CD14-positive monocyte (primary cell): ENCODE measurements at regions not wholly inside any gene's neighbourhood (a gene's known extent, or its start where the extent isn't known, plus 50 kb on each side); places are given as distances from the start of the nearest gene placed in this dataset.

Source experiments
- DNase-seq, 3 donors: peaks; one replicate each; pipeline ENCODE4 v3.0.0-alpha.2; 2011 to 2022
- H2AFZ ChIP-seq: 2 replicates; pipeline ENCODE4 v1.6.0; 2012; ENCODE audit warnings: mild to moderate bottlenecking, low read depth, low read length, inconsistent platforms; ENCODE audit not compliant: insufficient read depth, poor library complexity, severe bottlenecking
- H3K27ac ChIP-seq, 2 donors: 1 replicate in 1 of 2; 2 replicates in 1 of 2; pipeline ENCODE4 v1.5.1; 2012 to 2013; ENCODE audit warnings: low read length in 2 of 2, control low read depth in 1 of 2, inconsistent platforms in 1 of 2, low read depth in 1 of 2, mild to moderate bottlenecking in 1 of 2
- H3K27me3 ChIP-seq, 2 donors: one replicate each; pipeline versions ENCODE4 v1.6.0 to v1.6.1; 2011 to 2013; ENCODE audit warnings: low read length in 2 of 2; ENCODE audit not compliant: control insufficient read depth in 2 of 2, insufficient read depth in 2 of 2
- H3K36me3 ChIP-seq, 2 donors: replicated peaks in 1 of 2; 1 replicate in 1 of 2; 2 replicates in 1 of 2; pipeline versions ENCODE4 v1.5.1 to v1.6.1; 2012 to 2013; ENCODE audit warnings: low read length in 2 of 2, control low read depth in 1 of 2, inconsistent platforms in 1 of 2, mild to moderate bottlenecking in 1 of 2; ENCODE audit not compliant: insufficient read depth in 2 of 2, control insufficient read depth in 1 of 2
- H3K4me1 ChIP-seq, 2 donors: 1 replicate in 1 of 2; 2 replicates in 1 of 2; pipeline versions ENCODE4 v1.5.1 to v1.6.1; 2012 to 2013; ENCODE audit warnings: low read length in 2 of 2, control low read depth in 1 of 2, inconsistent platforms in 1 of 2, mild to moderate bottlenecking in 1 of 2, moderate library complexity in 1 of 2; ENCODE audit not compliant: insufficient read depth in 2 of 2, control insufficient read depth in 1 of 2
- H3K4me2 ChIP-seq: replicated peaks from 2 replicates; pipeline ENCODE3; 2012; ENCODE audit warnings: low read length, moderate library complexity, mild to moderate bottlenecking; ENCODE audit not compliant: poor library complexity, severe bottlenecking; ENCODE audit errors: extremely low read depth
- H3K4me3 ChIP-seq, 3 experiments: fragments of 200-600 bp in 1 of 3; sonication (generic) in 1 of 3; replicated peaks in 1 of 3; 1 replicate in 2 of 3; 2 replicates in 1 of 3; pipeline ENCODE4 v1.5.1; 2011 to 2013; ENCODE audit warnings: low read length in 3 of 3, mild to moderate bottlenecking in 3 of 3, control low read depth in 2 of 3, low read depth in 2 of 3, inconsistent platforms in 1 of 3, moderate library complexity in 1 of 3
- H3K79me2 ChIP-seq: 2 replicates; pipeline ENCODE4 v1.6.0; 2012; ENCODE audit warnings: mild to moderate bottlenecking, control low read depth, inconsistent platforms, low read length, moderate library complexity; ENCODE audit not compliant: insufficient read depth
- H3K9ac ChIP-seq: 2 replicates; pipeline ENCODE4 v1.6.0; 2017; ENCODE audit warnings: low read length, mild to moderate bottlenecking; ENCODE audit not compliant: insufficient read depth, poor library complexity, severe bottlenecking
- H3K9me3 ChIP-seq, 2 donors: replicated peaks in 1 of 2; 1 replicate in 1 of 2; 2 replicates in 1 of 2; pipeline versions ENCODE4 v1.5.1 to v1.6.1; 2012 to 2013; ENCODE audit warnings: low read length in 2 of 2, control low read depth in 1 of 2; ENCODE audit not compliant: control insufficient read depth in 1 of 2, insufficient read depth in 1 of 2
- H4K20me1 ChIP-seq: 2 replicates; pipeline ENCODE4 v1.6.0; 2012; ENCODE audit warnings: mild to moderate bottlenecking, low read length, control low read depth, moderate library complexity; ENCODE audit not compliant: insufficient read depth
- H3K27ac Mint-ChIP-seq, 7 donors: one replicate each; pipeline ENCODE4 v1.8.0; 2020; ENCODE audit warnings: mild to moderate bottlenecking in 7 of 7, mixed read lengths in 7 of 7, moderate library complexity in 6 of 7, inconsistent platforms in 2 of 7
- H3K27me3 Mint-ChIP-seq, 3 donors: one replicate each; pipeline ENCODE4 v1.8.0; 2021 to 2022; ENCODE audit warnings: low read depth in 3 of 3, mild to moderate bottlenecking in 3 of 3, mixed read lengths in 3 of 3, moderate library complexity in 3 of 3, inconsistent platforms in 1 of 3
- H3K36me3 Mint-ChIP-seq, 2 donors: one replicate each; pipeline ENCODE4 v1.8.0; 2020; ENCODE audit warnings: mixed read lengths in 2 of 2, inconsistent platforms in 1 of 2, mild to moderate bottlenecking in 1 of 2
- H3K4me1 Mint-ChIP-seq: one replicate; pipeline ENCODE4 v1.8.0; 2020; ENCODE audit warnings: mild to moderate bottlenecking, mixed read lengths
- H3K4me3 Mint-ChIP-seq, 2 donors: one replicate each; pipeline ENCODE4 v1.8.0; 2020; ENCODE audit warnings: mild to moderate bottlenecking in 2 of 2, mixed read lengths in 2 of 2, moderate library complexity in 1 of 2
- H3K9me3 Mint-ChIP-seq, 7 donors: one replicate each; pipeline ENCODE4 v1.8.0; 2020 to 2022; ENCODE audit warnings: mixed read lengths in 7 of 7, mild to moderate bottlenecking in 6 of 7, moderate library complexity in 6 of 7, inconsistent platforms in 2 of 7
- WGBS: methylation state at CpG from one replicate; pipeline ENCODE4 v1.1.5; 2013; ENCODE audit warnings: missing lambda C conversion rate; ENCODE audit not compliant: insufficient coverage; 5-methylcytosine and 5-hydroxymethylcytosine counted together
- intact Hi-C, 2 donors: fragments of 100-400 bp; cut with micrococcal nuclease; formaldehyde crosslinking; loops; one replicate each; pipeline versions ENCODE4 v1.15.0 to v1.15.1; 2023
- TF ChIP-seq, protein P1 (sequence below): fragments of 200-600 bp; IDR thresholded peaks from one replicate; pipeline ENCODE4 v1.8.0; 2022; ENCODE audit warnings: antibody characterized with exemption, mild to moderate bottlenecking

DNA sequence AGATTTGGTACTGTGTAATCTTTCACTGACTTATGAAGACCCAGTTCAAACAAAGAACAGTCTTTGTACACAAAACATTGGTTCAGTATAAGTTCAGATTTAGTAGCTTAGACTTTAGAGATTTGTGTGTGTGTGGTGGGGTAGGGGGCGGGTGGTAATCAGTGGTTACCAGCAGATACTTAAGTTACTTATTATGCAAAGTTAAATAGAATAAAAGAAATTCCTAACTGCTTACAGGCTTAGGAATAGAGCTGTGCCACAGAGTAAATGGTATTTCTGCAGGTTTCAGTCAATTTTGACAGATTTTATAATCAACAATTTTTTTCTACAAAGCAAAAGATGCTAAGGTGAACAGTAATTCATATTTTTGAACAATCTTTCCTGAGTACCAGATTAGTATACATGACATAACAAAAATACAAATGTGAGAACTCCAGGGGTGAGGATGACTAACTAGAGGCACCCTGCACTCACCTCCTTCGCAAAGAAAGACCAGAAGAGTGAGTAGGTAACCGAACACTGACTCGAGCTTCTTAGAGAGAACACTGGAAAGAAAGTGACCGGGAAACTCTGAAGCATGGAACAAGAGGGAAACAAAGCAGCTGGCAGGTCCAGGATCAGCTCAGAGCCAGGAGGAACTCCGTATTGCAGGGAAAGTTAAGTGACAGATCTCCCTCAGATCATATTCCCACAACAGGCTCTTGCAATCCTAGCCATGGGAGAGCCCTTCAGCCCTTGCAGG lies 560.6 kb downstream of the COL12A1 start:
- Mint-ChIP-seq H3K4me1 (no peaks in the 10 kb centered on the region), H3K27me3 (peaks cover 1 to 5% (median 2%) of the 10 kb centered on the region in 3 donors), H3K27ac (no peak overlapping the region), H3K4me3 (no peak overlapping the region), H3K9me3 (peaks cover 0 to 7% (median 3%) of the 10 kb centered on the region in 7 donors), H3K36me3 (no peaks in the 10 kb centered on the region)
- Histone ChIP-seq H3K9ac (no peak overlapping the region), H3K9me3 (peaks cover 0 to 6% of the 10 kb centered on the region in 2 donors), H3K4me2 (no peak overlapping the region), H4K20me1 (no peaks in the 10 kb centered on the region), H3K79me2 (no peaks in the 10 kb centered on the region), H3K27me3 (no peaks in the 10 kb centered on the region), H3K36me3 (no peaks in the 10 kb centered on the region), H3K27ac (no peak overlapping the region), H3K4me1 (no peaks in the 10 kb centered on the region), H2AFZ (no peak overlapping the region), H3K4me3 (no peak overlapping the region)
- 74% methylated on average over 4 of the region's 6 CpGs for WGBS
- intact Hi-C loops: no loop called here
- DNase-seq: no peak
- TF ChIP-seq, protein P1, sequence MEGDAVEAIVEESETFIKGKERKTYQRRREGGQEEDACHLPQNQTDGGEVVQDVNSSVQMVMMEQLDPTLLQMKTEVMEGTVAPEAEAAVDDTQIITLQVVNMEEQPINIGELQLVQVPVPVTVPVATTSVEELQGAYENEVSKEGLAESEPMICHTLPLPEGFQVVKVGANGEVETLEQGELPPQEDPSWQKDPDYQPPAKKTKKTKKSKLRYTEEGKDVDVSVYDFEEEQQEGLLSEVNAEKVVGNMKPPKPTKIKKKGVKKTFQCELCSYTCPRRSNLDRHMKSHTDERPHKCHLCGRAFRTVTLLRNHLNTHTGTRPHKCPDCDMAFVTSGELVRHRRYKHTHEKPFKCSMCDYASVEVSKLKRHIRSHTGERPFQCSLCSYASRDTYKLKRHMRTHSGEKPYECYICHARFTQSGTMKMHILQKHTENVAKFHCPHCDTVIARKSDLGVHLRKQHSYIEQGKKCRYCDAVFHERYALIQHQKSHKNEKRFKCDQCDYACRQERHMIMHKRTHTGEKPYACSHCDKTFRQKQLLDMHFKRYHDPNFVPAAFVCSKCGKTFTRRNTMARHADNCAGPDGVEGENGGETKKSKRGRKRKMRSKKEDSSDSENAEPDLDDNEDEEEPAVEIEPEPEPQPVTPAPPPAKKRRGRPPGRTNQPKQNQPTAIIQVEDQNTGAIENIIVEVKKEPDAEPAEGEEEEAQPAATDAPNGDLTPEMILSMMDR: no peak

DNA sequence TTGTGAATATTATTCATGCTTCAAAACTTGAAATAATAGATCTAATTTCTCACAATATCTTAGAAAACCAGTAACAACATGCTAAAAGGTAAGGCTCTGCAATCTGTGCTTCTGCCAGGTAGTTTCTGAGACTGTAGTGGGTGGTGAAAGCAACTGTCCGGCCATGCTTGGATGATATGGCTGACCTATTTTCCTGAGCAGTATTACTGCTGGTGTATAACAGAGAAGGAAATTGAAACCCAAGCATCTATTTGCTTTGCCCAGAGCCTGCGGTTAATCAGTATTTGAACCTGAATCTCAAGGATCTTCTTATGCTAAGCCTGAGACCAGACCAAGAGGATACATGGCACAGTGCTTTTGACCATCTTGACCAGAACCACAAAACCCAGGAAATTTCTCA lies 563.8 kb downstream of the COL12A1 start:
- no peak overlapping the region for H3K27ac ChIP-seq
- intact Hi-C loops: no loop called here
- Mint-ChIP-seq H3K4me1 (no peaks in the 10 kb centered on the region), H3K9me3 (peaks cover 0 to 6% (median 3%) of the 10 kb centered on the region in 7 donors), H3K27me3 (peaks cover 0 to 4% (median 2%) of the 10 kb centered on the region in 3 donors), H3K27ac (no peak overlapping the region), H3K4me3 (no peak overlapping the region), H3K36me3 (no peaks in the 10 kb centered on the region)
- H3K9me3 ChIP-seq: peaks cover 0 to 6% of the 10 kb centered on the region in 2 donors
- TF ChIP-seq, protein P1: no peak
- no peaks in the 10 kb centered on the region for H4K20me1 ChIP-seq
- no peaks in the 10 kb centered on the region for H3K4me1 ChIP-seq
- H3K4me3 ChIP-seq: no peak overlapping the region
- H3K27me3 ChIP-seq: no peaks in the 10 kb centered on the region
- no peak for DNase-seq
- no peaks in the 10 kb centered on the region for H3K79me2 ChIP-seq
- H3K4me2 ChIP-seq: no peak overlapping the region
- no peak overlapping the region for H3K9ac ChIP-seq
- 100% methylated on average over 1 of the region's 2 CpGs for WGBS
- H3K36me3 ChIP-seq: no peaks in the 10 kb centered on the region
- no peak overlapping the region for H2AFZ ChIP-seq
